ENCODE measurements at regions not wholly inside any gene's neighbourhood (a gene's known extent, or its start where the extent isn't known, plus 50 kb on each side); places are given as distances from the start of the nearest gene placed in this dataset.

GRCh38 chr1:79197421-79197820 lies 190.9 kb upstream of the ADGRL4 start:
- peak; percentile 21 for FAIRE-seq
- peak in 2 of 5 donors; percentile 22 for DNase-seq
- Histone ChIP-seq H3K4me3 (ENCODE audit: low read length in 3 of 3) (no peak overlapping the region), H3K9ac (ENCODE audit: low read length in 3 of 3) (no peak overlapping the region), H3K27ac (ENCODE audit: low read depth in 2 of 2, low read length in 2 of 2) (no peak overlapping the region), H3K9me3 (ENCODE audit: control insufficient read depth in 2 of 3, insufficient read depth in 1 of 3, low read length in 3 of 3) (no peaks in the 10 kb centered on the region), H3K36me3 (ENCODE audit: control insufficient read depth in 2 of 3, insufficient read depth in 3 of 3, low read length in 3 of 3) (no peaks in the 10 kb centered on the region), H3K27me3 (ENCODE audit: control insufficient read depth, insufficient read depth, low read length) (no peaks in the 10 kb centered on the region), H3K4me1 (ENCODE audit: control insufficient read depth in 2 of 3, insufficient read depth in 2 of 3, low read depth in 1 of 3, low read length in 3 of 3) (no peaks in the 10 kb centered on the region)
- peak; percentile 39 for TF ChIP-seq CTCF (IDR thresholded peaks at IDR 0.05; ENCODE audit: borderline replicate concordance, extremely low read depth, insufficient read depth)
- intact Hi-C loops (cut with DNase I), result loop anchor here (10.0 kb wide), 1 partner anchor 353 kb away; no protein-coding TSS in a partner anchor

- intact Hi-C loops (cut with DNase I), result loop anchor here (10.0 kb wide), 1 partner anchor 351 kb away; no protein-coding TSS in a partner anchor
- Histone ChIP-seq H3K4me3 (ENCODE audit: low read length in 3 of 3) (no peak overlapping the region), H3K27me3 (ENCODE audit: control insufficient read depth, insufficient read depth, low read length) (no peaks in the 10 kb centered on the region), H3K4me1 (ENCODE audit: control insufficient read depth in 2 of 3, insufficient read depth in 2 of 3, low read depth in 1 of 3, low read length in 3 of 3) (no peaks in the 10 kb centered on the region), H3K9me3 (ENCODE audit: control insufficient read depth in 2 of 3, insufficient read depth in 1 of 3, low read length in 3 of 3) (no peaks in the 10 kb centered on the region), H3K36me3 (ENCODE audit: control insufficient read depth in 2 of 3, insufficient read depth in 3 of 3, low read length in 3 of 3) (no peaks in the 10 kb centered on the region), H3K9ac (ENCODE audit: low read length in 3 of 3) (no peak overlapping the region), H3K27ac (ENCODE audit: low read depth in 2 of 2, low read length in 2 of 2) (no peak overlapping the region)
- FAIRE-seq, result no peak
- no peak for DNase-seq
- no peak for TF ChIP-seq CTCF (IDR thresholded peaks at IDR 0.05; ENCODE audit: borderline replicate concordance, extremely low read depth, insufficient read depth)
Measured at GRCh38 chr1:79196211-79196610, 189.7 kb upstream of the ADGRL4 start.

GRCh38 chr1:79193211-79194079 lies 186.9 kb upstream of the ADGRL4 start:
- FAIRE-seq (no peak), DNase-seq (peak in 2 of 5 donors; percentile 16 to 38)
- intact Hi-C loops (cut with DNase I), result loop anchor here (10.0 kb wide), 1 partner anchor 349 kb away; no protein-coding TSS in a partner anchor
- H3K9me3 ChIP-seq (ENCODE audit: control insufficient read depth in 2 of 3, insufficient read depth in 1 of 3, low read length in 3 of 3), result no peaks in the 10 kb centered on the region
- no peak overlapping the region for H3K9ac ChIP-seq (ENCODE audit: low read length in 3 of 3)
- H3K27ac ChIP-seq (ENCODE audit: low read depth in 2 of 2, low read length in 2 of 2), result peak overlapping the region in 1 of 2 donors; percentile 35
- no peaks in the 10 kb centered on the region for H3K4me1 ChIP-seq (ENCODE audit: control insufficient read depth in 2 of 3, insufficient read depth in 2 of 3, low read depth in 1 of 3, low read length in 3 of 3)
- H3K36me3 ChIP-seq (ENCODE audit: control insufficient read depth in 2 of 3, insufficient read depth in 3 of 3, low read length in 3 of 3), result no peaks in the 10 kb centered on the region
- no peak for TF ChIP-seq CTCF (IDR thresholded peaks at IDR 0.05; ENCODE audit: borderline replicate concordance, extremely low read depth, insufficient read depth)
- H3K27me3 ChIP-seq (ENCODE audit: control insufficient read depth, insufficient read depth, low read length), result no peaks in the 10 kb centered on the region
- H3K4me3 ChIP-seq (ENCODE audit: low read length in 3 of 3), result no peak overlapping the region

Measured in kidney (tissue), 13 donors.